SJCRH30 (cell line): ENCODE measurements at regions not wholly inside any gene's neighbourhood (a gene's known extent, or its start where the extent isn't known, plus 50 kb on each side); places are given as distances from the start of the nearest gene placed in this dataset.

ENCODE experiments used
- DNase-seq, 2 experiments: peaks; one replicate each; pipeline ENCODE4 v3.0.0-alpha.2; 2015 to 2020
- H3K27ac ChIP-seq: fragments of 250-450 bp; sonication (Bioruptor Pico); 2 replicates; pipeline ENCODE4 v1.5.1; 2020; ENCODE audit warnings: mild to moderate bottlenecking, moderate library complexity
- H3K27me3 ChIP-seq: fragments of 250-450 bp; sonication (Bioruptor Pico); 2 replicates; pipeline ENCODE4 v1.5.1; 2020; ENCODE audit warnings: mild to moderate bottlenecking, moderate library complexity
- H3K36me3 ChIP-seq: fragments of 250-450 bp; sonication (Bioruptor Pico); 2 replicates; pipeline ENCODE4 v1.5.1; 2020; ENCODE audit warnings: mild to moderate bottlenecking, moderate library complexity
- H3K4me1 ChIP-seq: fragments of 250-450 bp; sonication (Bioruptor Pico); 2 replicates; pipeline ENCODE4 v1.5.1; 2020; ENCODE audit warnings: mild to moderate bottlenecking, moderate library complexity
- H3K4me3 ChIP-seq: fragments of 250-450 bp; sonication (Bioruptor Pico); 2 replicates; pipeline ENCODE4 v1.5.1; 2020; ENCODE audit warnings: mild to moderate bottlenecking, moderate library complexity
- H3K9me3 ChIP-seq: fragments of 250-450 bp; sonication (Bioruptor Pico); replicated peaks from 2 replicates; pipeline ENCODE4 v1.5.1; 2020; ENCODE audit warnings: mild to moderate bottlenecking, moderate library complexity

DNA sequence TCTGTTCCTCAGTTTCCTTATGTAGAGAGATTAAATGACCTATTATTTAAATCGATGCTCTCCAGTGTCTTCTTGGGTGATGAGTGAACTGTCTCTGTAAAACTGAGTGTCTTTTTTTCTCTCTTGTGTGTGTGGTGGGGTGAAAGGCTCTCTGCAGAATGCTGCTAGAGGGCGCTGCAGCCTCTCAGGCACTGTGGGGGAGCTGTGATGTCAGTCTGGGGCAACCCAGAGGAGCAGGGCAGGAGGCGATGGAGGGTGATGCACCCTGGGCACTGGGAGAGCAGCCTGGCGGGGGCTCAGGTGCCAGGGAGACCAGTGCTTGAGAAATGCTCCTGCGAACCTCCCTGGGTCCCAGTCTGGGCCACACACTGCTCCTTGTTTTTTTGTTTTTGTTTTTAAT is 110.1 kb upstream of the POM121L12 start:
- no peaks in the 10 kb centered on the region for H3K4me1 ChIP-seq
- no peaks in the 10 kb centered on the region for H3K36me3 ChIP-seq
- no peak overlapping the region for H3K27ac ChIP-seq
- H3K4me3 ChIP-seq, result no peak overlapping the region
- no peaks in the 10 kb centered on the region; the same call in 1 of the 2 replicates for H3K27me3 ChIP-seq
- no peaks in the 10 kb centered on the region for H3K9me3 ChIP-seq
- DNase-seq, result no peak

DNA sequence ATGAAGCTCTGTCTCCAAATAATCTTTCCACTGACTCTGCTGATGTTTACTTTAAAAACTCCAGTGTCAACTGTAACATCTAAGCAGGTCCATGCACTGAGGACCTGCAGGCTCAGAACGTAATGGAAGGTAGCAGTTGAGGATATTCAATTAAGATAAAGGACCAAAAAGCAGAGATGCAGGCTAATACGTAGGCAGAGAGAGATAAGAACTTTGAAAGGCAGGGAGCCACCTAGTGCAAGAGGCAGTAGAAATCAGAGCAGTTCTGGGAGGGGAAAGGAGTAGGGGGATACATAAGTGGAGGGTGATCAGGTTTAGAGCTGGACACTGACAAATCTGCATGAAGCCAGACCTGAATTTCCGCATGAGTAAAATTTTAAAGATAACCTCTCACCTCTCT is 114.5 kb upstream of the POM121L12 start:
- Histone ChIP-seq H3K27ac (no peak overlapping the region), H3K4me3 (no peak overlapping the region), H3K9me3 (no peaks in the 10 kb centered on the region), H3K27me3 (no peaks in the 10 kb centered on the region), H3K4me1 (no peaks in the 10 kb centered on the region), H3K36me3 (no peaks in the 10 kb centered on the region)
- no peak for DNase-seq

DNA sequence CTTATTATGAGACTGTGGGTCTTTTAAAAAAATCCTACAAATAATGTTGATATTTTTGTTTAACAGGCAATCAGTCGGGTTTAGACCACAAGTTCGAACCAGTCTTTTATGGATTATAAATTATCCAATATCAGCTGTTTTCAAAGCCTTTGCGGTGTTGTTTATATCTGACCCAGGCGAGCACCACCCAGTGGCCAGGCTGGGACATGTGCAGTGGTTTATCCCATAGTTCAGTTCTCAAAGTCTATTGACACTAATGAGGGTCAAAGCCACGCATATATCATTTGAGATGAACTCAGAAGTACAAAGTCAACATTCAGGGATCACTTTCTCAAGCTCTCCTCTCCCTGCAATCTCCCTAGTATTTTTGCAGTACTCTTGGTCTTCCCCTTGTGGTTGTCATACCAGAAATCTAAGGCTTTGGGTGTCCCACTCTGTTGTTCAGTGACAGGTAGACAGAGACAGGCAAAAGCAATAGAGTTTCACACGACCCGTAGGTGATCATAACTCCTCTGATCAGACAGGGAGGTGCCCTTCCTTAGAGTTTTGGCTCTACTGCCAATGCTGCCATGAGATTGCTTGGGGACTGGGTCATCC is 117.4 kb upstream of the POM121L12 start:
- no peaks in the 10 kb centered on the region for H3K4me1 ChIP-seq
- no peaks in the 10 kb centered on the region for H3K9me3 ChIP-seq
- H3K27ac ChIP-seq, result no peak overlapping the region
- no peaks in the 10 kb centered on the region for H3K27me3 ChIP-seq
- peak; percentile 12 to 34 for DNase-seq
- no peak overlapping the region for H3K4me3 ChIP-seq
- no peaks in the 10 kb centered on the region for H3K36me3 ChIP-seq

DNA sequence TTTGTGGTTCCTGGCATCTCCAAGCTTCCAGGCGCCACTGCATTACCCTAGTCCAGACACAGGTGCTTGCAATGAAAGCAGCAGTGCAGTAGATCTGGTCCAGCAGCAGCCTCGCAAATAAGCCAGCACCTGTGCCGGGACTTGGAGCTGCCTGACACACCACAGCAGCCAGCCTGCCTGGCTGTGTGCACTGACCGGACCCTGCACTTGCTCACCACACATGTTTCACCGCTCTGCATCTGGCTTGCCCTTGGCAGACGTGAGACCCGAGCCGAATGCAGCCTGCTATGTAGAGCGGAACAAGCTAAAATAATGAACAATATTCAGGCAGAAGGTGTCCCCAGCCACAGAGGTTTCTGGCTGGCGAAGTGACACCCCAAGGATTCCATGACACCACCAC is 123.6 kb upstream of the POM121L12 start:
- Histone ChIP-seq H3K4me1 (no peaks in the 10 kb centered on the region), H3K27ac (no peak overlapping the region), H3K27me3 (0 out of 2 replicates have a peak, but pooled peaks cover 2% of the 10 kb centered on the region), H3K4me3 (no peak overlapping the region), H3K36me3 (no peaks in the 10 kb centered on the region), H3K9me3 (no peaks in the 10 kb centered on the region)
- no peak for DNase-seq

DNA sequence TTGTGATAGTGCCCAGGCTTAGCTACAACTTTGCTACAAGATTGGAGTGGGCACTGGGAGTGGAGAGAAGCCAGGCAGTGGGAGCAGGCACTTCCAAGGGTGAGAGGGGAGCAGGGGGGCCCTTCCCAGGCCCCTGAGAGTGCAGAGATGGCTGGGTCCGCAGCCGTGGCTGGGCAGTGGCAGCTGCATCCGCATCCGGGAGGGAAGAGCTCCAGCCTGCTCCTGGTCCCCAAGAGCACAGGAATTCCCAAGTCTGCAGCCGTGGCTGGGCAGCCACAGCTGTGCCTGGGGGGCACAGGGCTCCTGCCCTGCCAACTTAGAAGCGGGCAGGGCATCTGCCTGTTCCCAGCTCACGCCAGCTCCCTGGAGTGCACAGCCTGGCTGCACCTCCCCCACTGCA is 124.1 kb upstream of the POM121L12 start:
- Histone ChIP-seq H3K36me3 (no peaks in the 10 kb centered on the region), H3K4me1 (no peaks in the 10 kb centered on the region), H3K4me3 (no peak overlapping the region), H3K27ac (no peak overlapping the region), H3K27me3 (0 out of 2 replicates have a peak, but pooled peaks cover 5% of the 10 kb centered on the region), H3K9me3 (no peaks in the 10 kb centered on the region)
- DNase-seq, result no peak

DNA sequence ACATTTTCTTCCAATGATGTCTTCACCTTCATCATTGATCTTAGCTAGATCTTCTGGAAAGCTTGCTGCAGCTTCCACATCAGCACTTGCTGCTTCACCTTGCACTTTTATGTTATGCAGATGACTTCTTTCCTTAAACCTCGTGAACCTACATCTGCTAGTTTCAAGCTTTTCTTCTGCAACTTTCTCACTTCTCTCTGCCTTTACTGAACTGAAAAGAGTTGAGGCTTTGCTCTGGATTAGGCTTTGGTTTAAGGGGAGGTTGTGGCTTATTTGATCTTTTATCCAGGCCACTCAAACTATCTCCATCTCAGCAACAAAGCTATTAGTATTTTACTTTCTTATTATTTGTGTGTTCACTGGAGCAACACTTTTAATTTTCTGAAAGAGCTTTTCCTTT is 125.5 kb upstream of the POM121L12 start:
- Histone ChIP-seq H3K4me3 (no peak overlapping the region), H3K27ac (no peak overlapping the region), H3K4me1 (no peaks in the 10 kb centered on the region), H3K36me3 (no peaks in the 10 kb centered on the region), H3K9me3 (no peaks in the 10 kb centered on the region), H3K27me3 (0 out of 2 replicates have a peak, but pooled peaks cover 5% of the 10 kb centered on the region)
- no peak for DNase-seq

DNA sequence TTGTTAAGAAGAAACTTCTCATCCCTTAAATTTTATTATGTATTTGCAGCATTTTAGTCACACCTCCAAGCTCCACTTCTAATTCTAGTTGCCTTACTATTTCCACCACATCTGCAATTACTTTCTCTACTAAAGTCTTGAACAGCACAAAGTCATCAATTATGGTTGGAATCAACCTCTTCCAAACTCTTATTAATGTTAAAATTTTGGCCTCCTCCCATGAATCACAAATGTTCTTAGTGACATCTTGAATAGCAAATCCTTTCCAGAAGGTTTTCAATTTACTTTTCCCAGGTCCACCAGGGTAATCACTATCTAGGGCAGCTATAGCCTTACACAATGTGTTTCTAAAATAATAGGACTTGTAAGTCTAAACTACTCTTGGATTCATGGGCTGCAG is 126.3 kb upstream of the POM121L12 start:
- no peak overlapping the region for H3K4me3 ChIP-seq
- H3K36me3 ChIP-seq, result no peaks in the 10 kb centered on the region
- no peaks in the 10 kb centered on the region for H3K4me1 ChIP-seq
- H3K27ac ChIP-seq, result no peak overlapping the region
- DNase-seq, result no peak
- H3K27me3 ChIP-seq, result 0 out of 2 replicates have a peak, but pooled peaks cover 5% of the 10 kb centered on the region
- H3K9me3 ChIP-seq, result no peaks in the 10 kb centered on the region

DNA sequence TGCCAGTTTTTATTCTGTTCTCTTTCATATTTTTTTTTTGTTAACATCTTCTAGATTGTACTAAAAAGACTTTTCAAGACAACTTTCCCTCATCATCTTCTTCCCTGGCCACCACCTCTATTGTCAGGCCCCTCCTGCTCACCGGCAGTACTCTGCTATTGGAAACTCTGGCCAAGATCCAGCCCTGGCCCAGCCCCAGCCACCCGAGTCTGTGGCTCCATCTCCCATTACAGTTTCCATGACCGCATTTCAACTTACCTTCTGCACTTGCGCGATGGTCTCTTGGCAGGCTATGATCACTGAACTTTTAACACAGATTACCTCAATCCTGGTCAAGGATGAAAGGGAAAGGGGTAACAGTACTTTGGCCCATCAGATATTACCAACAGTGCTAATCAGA is 137.7 kb upstream of the POM121L12 start:
- Histone ChIP-seq H3K27ac (no peak overlapping the region), H3K36me3 (no peaks in the 10 kb centered on the region), H3K9me3 (no peaks in the 10 kb centered on the region), H3K4me1 (no peaks in the 10 kb centered on the region), H3K27me3 (no peaks in the 10 kb centered on the region), H3K4me3 (no peak overlapping the region)
- no peak for DNase-seq

DNA sequence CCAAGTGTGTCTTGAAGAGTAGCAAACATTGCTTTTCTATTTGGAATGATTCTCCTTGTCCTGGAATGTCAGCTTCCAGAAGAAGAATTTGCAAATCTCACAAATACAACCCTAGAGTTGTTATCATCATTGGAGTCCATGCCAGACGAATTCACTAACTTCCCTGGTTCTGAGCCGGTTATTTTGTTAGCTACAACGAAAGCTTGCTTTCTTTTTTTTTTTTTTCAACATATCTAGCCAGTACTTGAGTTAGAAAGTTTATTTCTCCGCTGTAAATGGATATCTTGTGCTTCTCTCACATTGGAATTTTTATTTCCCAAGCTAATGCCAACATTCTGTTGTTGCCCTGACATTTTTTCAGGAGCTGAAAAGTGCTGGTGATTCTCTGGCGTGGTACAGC is 138.1 kb upstream of the POM121L12 start:
- Histone ChIP-seq H3K27ac (no peak overlapping the region), H3K4me3 (no peak overlapping the region), H3K36me3 (no peaks in the 10 kb centered on the region), H3K27me3 (no peaks in the 10 kb centered on the region), H3K9me3 (no peaks in the 10 kb centered on the region), H3K4me1 (no peaks in the 10 kb centered on the region)
- no peak for DNase-seq

DNA sequence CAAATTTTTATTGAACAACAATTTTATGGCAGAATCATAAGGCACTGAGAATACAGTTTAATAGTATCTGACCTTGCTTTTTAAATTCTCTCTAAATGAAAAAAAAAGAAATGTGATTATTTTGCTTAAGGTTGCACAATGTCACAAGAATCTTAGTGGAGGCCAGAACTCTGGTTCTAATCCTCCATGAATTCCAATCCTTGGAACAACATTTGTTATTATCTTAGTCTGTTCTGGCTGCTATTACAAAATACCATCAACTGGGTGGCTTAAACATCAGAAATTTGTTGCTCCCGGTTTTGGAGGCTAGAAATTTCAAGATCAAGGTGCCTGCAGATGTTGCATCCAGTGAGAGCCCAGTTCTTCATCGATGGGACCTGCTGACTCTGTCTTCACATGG is 158.2 kb upstream of the POM121L12 start:
- Histone ChIP-seq H3K36me3 (no peaks in the 10 kb centered on the region), H3K4me1 (no peaks in the 10 kb centered on the region), H3K9me3 (no peaks in the 10 kb centered on the region), H3K27me3 (0 out of 2 replicates have a peak, but pooled peaks cover 6% of the 10 kb centered on the region), H3K4me3 (no peak overlapping the region), H3K27ac (no peak overlapping the region)
- no peak for DNase-seq

DNA sequence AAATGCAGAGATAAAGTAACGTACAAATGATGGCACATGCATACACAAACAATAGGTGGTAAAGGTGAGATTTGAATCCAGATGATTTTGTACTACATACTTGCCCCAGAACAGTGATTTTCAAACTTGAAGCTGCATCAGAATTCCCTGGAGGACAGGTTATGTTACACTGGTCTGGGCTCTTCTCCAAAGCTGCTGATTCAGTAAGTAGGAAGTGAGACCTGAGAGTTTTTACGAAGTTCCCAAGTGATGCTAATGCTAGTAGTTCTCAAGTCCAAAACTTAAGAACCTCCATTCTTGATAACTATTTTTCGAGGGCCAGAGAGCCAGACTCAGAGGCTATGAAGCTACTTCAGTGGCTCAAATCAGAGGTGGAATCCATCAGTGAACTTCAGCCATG is 159.0 kb upstream of the POM121L12 start:
- H3K27me3 ChIP-seq, result 0 out of 2 replicates have a peak, but pooled peaks cover 6% of the 10 kb centered on the region
- H3K9me3 ChIP-seq, result no peaks in the 10 kb centered on the region
- no peak overlapping the region for H3K27ac ChIP-seq
- DNase-seq, result no peak
- no peaks in the 10 kb centered on the region for H3K36me3 ChIP-seq
- no peak overlapping the region for H3K4me3 ChIP-seq
- no peaks in the 10 kb centered on the region for H3K4me1 ChIP-seq

DNA sequence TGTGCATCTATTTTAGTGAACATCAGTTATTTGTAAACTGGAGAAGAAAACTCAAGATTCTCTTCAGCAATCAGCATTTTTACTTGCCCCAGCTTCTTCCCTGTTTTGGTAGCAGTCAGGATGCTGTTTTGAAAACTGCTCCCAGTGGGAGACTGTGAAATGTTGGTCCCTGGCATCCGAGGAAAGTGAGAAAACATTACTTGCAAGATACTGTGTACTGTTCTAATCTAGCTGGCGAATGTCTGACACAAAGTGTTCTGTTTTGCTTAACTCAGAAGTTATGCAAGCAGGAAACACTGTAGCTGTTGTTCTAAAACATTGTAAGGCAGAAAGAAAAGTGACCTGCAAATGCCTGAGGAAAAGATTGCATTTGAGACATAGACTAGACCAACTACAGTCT is 171.8 kb upstream of the POM121L12 start:
- H3K27me3 ChIP-seq, result no peaks in the 10 kb centered on the region
- H3K27ac ChIP-seq, result no peak overlapping the region
- H3K4me3 ChIP-seq, result no peak overlapping the region
- H3K4me1 ChIP-seq, result no peaks in the 10 kb centered on the region
- H3K36me3 ChIP-seq, result no peaks in the 10 kb centered on the region
- H3K9me3 ChIP-seq, result no peaks in the 10 kb centered on the region
- no peak for DNase-seq

DNA sequence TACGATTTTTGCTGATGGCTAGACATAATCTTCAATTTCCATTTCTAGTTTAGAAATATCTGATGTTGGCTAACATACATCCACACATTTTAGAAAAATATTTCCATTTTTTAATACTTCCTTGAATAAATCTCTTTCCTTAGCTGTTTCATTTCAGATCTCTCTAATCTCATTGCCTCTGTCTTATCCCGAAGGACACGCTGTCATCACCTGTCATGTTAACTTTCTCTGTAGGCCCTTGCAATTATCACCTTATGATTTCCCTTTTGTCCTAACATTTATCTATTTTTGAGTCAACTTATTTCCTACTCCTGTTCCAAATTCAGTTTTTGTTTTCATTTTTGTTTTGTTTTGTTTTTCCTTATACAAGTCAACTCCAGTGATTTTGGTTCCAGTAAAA is 173.1 kb upstream of the POM121L12 start:
- peaks cover 2% of the 10 kb centered on the region; the same call in 1 of the 2 replicates for H3K27me3 ChIP-seq
- H3K4me3 ChIP-seq, result no peak overlapping the region
- H3K27ac ChIP-seq, result no peak overlapping the region
- DNase-seq, result no peak
- no peaks in the 10 kb centered on the region for H3K9me3 ChIP-seq
- no peaks in the 10 kb centered on the region for H3K4me1 ChIP-seq
- H3K36me3 ChIP-seq, result no peaks in the 10 kb centered on the region

DNA sequence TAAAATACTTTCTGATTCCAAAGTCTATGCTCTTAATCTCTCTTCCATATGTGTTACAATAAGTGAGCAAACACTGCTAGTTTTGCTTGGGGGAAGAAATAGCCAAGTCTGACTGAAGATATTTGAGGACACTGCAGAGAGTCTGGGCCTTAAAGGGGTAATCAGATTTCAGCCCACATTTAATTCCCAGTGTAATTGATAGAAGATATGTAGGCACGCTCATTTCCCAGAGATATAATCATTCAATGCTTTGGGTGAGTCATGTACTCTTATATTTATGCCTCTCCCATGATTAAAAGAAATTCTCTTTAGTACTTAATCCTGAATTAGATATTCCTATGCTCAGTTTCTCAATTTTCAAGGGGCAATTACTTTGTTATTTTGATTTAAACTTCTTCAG is 178.1 kb upstream of the POM121L12 start:
- Histone ChIP-seq H3K27ac (no peak overlapping the region), H3K4me1 (no peaks in the 10 kb centered on the region), H3K27me3 (peaks cover 9% of the 10 kb centered on the region), H3K9me3 (no peaks in the 10 kb centered on the region), H3K4me3 (no peak overlapping the region), H3K36me3 (no peaks in the 10 kb centered on the region)
- DNase-seq, result no peak

DNA sequence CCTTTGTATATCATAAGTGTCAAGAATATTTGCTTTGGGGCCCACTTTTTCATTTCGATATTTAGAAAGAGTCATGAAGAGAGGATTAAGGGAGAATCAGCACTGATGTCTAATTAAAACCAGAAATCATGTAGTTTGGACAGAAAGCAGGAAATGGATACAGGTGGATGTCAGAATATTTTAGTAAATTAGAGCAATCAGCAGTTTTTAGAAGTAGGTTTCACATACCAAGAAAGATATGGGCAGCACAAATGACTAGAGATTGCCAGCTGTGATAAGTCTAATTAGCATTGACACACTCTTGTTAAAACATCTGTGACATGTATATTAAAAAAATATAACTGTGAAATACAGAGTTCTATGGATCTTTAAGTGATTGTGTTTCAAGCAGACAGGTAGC is 180.8 kb upstream of the POM121L12 start:
- Histone ChIP-seq H3K9me3 (no peaks in the 10 kb centered on the region), H3K27ac (no peak overlapping the region), H3K4me1 (no peaks in the 10 kb centered on the region), H3K27me3 (peaks cover 9% of the 10 kb centered on the region), H3K4me3 (no peak overlapping the region), H3K36me3 (no peaks in the 10 kb centered on the region)
- no peak for DNase-seq

DNA sequence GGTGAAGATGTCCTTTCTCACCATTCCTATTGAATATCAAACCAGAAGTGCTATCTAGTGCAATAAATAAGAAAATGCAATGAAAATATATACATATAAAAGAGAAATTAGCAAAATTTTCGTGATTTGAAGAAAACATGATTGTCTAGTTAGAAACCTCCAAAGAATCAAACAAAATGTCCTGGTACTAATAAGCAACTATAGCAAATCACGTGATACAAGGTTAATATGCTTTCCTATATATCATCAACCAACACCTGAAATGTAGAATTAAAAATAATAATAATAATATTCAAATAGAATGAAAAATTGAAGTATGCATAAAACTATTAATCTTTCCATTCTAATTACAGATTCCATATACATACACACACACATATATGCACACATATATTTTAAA is 183.9 kb upstream of the POM121L12 start:
- no peak overlapping the region for H3K27ac ChIP-seq
- no peak for DNase-seq
- no peaks in the 10 kb centered on the region for H3K9me3 ChIP-seq
- H3K27me3 ChIP-seq, result peaks cover 4% of the 10 kb centered on the region; the same call in 1 of the 2 replicates
- H3K4me1 ChIP-seq, result no peaks in the 10 kb centered on the region
- no peaks in the 10 kb centered on the region for H3K36me3 ChIP-seq
- H3K4me3 ChIP-seq, result no peak overlapping the region
